ENCODE measurements at regions not wholly inside any gene's neighbourhood (a gene's known extent, or its start where the extent isn't known, plus 50 kb on each side); places are given as distances from the start of the nearest gene placed in this dataset.
"Not testable (repeated sequence)": the region's sequence is repeated elsewhere in the genome, so short reads cannot be mapped to it uniquely, and the experiment has no call there.

DNA sequence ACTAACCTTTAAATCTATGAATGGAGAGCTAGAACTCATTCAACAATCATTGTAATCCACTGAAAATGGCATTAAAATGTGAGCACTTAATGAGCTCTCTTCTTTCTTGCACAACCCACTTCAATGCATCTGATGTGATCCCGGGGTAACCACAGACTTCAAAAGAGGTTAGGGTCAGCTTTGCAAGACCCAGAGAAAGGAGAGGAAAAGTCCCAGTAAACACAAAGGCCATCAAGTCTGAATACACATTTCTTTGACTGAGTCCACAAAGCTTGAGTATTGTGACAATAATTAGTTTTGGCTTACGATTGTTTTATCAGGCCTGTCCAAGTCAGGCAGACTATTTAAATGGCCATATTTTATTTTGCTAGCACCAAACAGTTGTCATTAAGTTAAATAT is 148.8 kb upstream of the ZNF608 start:
- DNase-seq (ENCODE audit: low read depth in 2 of 2) = no peak

DNA sequence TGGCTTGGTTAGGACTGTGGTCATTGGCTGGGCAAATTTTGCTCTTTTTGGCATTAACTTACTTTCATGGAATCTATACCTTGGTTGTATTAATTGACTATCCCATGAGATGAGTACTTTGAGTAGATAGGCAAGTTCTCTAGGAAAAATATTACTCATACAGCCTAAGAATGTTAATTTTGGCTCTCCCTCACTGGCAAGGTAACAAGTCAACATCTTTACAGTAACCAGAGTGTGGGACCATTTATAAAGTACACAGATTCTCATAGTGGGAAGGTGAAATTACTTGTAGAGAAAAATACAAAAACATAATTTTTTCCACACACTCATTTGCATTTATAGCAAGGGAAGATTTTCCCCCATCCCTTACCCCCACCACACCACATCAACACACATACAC is 154.6 kb upstream of the ZNF608 start:
- DNase-seq (ENCODE audit: low read depth in 2 of 2) = no peak

DNA sequence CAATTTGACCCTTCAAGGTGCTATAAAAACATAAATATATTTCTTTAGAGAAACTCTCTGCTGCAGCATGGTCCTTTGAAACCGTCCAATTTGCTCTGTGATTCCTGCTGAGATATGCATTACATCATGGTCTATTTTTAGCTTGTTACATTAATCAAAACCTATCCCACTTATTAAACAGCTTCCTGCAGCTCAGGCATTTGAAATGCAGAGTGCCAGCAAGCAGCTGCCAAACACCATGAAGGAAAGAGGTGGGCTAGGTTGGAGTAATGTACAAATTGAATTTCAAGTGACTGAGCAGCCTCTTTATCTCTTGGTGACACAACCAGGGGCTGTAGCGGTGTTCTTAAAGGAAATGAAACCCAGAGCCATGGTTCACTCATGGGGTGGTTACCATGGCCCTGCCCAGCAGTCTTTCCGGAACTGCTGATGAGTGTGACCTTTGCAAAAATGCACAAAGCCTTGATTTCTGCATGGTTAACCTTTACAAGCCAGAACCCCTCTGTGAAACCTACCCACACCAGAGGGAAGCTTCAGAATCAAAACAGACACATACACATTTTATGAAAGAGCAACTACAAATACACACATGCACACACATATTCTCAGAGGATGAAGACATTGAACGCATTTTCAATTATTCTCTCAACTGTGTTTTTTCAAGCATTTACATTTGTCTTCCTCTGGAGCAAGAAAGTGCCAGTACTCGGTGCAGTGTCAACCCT is 155.8 kb upstream of the ZNF608 start:
- no peak for DNase-seq (ENCODE audit: low read depth in 2 of 2)

DNA sequence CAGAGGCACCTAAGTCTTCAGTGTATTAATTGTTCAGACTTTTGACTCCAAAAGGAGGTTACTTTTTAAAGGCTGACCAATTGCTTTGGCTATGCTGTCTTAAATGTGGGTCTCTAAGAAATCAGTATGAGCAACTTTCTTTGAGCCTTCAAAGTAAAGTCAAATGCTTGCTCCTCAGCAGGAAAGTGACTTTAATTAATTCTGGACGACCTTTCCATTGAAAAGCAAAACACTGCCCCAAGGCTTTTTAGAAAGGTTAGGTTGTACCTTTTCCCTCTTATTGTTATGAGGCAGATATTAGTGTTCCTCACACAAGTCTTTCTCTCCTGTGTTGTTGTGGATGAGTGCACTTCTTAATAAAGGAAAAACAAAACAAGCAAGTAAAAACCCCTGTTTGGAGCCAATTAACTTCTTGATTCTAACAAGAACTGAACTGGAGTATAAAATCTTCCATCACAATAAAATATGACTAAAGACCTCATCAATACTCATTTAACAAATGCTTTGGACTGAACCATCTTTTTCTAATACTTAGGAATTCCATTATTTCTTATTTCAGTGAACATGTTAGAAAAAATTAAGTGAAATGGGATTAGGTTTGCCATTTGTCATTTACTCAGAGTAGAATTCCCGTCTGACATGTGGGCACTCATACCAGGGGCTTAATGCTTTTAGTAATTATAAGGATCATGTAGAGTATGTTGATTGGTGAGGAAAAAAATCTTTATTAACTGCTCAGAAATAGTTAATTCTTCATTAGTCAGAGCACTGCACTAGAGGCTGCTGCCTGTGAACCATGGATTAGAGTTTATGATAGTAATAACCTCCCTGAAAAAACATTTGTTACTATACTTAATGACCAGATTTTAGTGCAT is 159.1 kb upstream of the ZNF608 start:
- DNase-seq (ENCODE audit: low read depth in 2 of 2) = no peak

DNA sequence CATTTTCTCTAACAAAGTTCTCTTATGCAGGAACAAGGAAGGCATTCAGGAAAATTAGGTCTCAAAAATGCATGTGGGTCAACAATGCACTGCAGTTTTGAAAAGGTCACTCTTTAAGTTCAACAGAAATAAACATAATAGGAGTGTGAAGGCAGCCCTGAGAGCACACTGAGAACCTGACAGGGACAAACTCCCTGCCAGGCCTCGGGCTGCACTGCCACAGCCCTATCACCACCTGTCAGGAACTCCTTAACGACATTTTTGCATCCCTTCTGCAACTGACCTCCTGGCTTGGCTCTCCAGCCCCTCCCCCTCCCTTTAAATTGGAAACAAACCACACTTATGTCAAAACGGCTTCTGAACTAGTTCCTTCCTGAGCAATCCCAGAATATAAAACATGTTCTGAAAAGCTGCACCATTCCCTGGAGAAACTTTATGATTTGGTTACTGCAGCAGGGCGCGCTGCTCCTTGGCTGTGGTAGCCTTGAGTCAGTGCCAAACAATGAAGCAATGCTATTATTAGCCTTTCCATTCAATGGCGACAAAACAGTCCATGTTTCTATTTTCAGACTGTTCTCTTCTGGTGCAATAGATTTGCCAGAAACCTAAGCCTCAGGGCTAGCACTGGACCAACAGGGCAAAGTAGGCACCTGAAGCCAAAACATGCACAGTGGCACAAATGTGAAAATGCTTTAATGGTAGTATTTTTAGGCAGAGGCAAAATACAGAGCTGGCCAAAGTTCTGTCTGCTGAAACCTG is 160.1 kb upstream of the ZNF608 start:
- DNase-seq (ENCODE audit: low read depth in 2 of 2) = no peak

DNA sequence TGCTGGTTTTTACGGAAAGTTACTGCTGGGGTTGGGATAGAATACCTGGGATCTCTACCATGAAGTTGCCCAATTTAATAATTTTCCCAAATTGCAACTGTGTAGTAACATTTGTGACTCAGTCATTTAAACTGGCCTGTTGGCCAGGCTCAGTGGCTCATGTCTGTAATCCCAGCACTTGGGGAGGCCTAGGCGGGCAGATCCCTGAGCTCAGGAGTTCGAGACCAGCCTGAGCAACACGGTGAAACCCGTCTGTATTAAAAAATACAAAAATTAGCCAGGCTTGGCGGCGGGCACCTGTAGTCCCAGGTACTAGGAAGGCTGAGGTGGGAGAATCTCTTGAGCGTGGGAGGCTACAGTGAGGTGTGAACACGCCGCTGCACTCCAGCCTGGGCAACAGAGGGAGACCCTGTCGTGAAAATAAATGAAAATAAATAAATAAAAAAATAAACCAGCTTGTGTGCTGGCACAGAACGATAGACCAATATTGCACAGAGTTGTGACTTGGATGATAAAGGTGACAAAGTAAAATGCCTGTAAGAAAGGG is 160.7 kb upstream of the ZNF608 start:
- DNase-seq (ENCODE audit: low read depth in 2 of 2) = no peak

DNA sequence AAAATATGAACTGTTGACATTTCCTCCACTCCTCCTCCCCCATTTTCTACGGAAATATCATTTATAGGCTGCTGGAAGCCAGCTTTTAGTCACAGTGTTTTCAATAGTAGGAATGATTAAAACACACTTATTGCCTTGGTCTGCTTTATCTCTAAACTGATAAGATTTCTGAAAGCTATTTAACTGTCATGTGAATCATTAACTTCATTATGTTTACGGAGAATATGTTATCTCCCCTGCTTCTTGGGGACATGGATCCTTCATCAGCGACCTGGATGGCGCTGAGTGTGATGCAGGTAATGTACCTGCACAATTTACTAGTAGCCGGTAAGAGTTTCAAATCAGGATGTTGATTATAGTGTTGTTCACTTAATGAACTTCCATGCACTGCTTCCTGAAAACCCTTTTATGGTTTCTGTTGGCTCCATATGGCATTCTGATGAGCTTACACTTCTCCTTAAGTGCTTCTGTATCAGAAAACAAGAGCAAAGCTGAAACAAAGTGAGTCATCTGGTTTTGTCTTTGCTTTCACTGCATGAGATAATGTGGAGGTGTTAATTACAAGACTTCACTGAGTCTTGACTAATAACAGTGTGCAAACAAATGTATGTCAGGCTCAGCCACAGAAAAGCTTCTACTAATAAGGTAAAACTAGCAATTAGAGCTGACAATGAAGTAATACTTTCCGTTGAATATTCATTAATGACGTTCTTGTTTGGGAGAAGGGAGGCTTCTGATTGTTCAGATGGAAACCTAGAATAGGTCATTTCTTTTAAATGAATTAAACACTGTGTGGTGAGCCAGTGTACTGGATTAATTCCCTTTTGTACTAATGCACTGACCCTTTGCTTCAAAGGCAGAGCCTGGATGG is 162.4 kb upstream of the ZNF608 start:
- no peak for DNase-seq (ENCODE audit: low read depth in 2 of 2)

DNA sequence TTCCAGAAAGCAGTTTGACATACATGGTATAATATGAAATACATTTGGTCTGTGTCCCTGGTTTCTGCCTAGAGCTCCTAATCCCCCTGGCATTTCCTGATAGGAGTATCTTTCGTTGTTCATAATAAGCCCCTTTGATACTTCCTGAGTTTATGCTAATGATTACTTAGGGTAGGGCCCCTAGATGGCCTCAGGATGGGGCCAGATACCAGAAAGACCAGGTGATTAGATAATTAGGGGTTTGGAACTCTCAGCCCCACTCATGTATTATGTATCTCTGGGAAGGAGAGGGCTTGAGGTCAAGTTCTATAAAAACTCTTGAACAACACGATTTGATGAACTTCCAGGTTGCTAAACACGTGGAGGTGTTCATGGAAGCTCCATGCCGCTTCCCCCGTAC is 163.3 kb upstream of the ZNF608 start:
- no peak for DNase-seq (ENCODE audit: low read depth in 2 of 2)

DNA sequence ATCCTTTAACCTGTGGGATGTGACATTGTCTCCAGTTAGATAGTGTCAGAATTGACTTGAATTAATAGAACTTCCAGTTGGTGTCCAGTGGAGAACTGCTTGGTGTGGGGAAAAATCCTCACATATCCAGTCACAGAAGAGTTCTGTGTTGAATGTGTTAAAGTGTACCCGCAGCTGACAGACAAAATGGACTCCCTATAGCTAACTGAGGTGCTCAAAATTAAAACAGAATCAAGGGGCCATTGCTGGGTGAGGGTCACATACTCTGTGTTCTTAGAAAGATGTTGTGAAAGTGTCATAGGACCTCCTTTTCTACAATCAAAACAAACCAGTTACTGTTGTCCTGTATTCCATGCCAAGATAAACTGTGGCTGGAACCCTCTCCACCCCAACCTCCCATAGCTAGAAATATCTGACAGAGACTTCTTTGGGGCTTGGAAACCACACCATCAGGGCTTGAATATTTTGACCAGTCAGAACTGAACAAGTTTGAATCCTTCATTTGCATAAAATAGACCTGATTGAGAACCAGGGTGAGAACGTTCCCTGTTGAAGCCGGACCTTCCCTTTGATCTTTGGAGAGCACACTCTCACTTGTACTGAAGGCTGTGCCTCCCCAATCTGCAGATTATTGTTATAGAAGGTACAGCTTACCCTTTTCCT is 164.0 kb upstream of the ZNF608 start:
- DNase-seq (ENCODE audit: low read depth in 2 of 2) = no peak

DNA sequence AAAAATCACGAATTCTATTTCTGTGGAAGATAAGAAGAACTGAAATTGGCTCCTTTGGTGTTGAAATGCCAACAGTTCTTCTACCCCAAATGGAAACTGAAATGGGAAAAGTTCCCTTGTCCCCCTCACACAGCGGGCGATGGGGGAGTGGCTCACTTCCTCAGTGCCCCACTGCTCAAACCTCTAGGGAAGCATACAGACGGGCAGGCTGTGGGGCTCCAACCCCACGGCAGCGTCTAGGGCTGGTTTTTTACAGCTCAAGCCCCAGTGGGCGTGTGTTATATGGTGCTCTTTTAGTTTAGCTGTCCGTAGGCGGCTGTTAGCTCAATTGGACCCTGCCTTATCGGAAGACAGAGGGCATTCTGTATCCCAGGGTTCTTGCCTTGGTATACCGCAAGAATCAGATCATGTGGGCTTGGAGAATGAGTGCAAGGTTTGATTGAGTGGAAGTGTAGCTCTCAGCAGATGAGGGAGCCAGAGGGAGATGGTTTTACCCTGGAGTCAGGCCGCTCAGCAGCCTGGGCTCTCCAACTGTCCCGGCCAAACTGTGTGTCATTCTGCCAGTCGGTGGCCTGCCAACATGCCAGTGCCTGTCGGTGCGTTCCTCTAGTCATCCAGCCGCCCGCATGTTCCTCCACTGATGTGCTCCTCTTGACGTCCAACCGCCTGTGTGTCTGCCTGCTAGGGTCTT is 166.3 kb upstream of the ZNF608 start:
- DNase-seq (ENCODE audit: low read depth in 2 of 2) = no peak

DNA sequence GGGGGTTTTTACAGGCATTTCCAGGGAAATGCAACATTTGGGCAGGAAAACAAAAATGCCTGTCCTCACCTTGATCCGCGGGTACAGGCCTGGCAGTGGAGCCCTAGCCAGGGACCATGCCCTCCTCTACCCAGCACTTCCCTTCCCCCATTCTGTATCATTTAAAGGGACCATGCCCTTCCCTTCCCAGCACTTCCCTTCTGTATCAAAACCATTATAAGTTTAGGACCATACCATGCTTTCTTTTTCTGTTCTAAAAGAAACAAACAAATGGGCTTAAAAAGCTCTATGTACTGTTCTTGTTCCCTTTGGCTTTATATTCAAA is 166.9 kb upstream of the ZNF608 start:
- DNase-seq (ENCODE audit: low read depth in 2 of 2) = no peak

DNA sequence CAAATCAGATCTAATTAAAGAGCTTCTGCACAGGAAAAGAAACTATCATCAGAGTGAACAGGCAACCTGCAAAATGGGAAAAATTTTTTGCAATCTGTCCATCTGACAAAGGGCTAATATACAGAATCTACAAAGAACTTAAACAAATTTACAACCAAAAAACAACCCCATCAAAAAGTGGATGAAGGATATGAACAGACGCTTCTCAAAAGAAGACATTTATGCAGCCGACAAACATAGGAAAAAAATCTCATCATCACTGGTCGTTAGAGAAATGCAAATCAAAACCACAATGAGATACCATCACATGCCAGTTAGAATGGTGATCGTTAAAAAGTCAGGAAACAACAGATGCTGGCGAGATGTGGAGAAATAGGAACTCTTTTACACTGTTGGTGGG is 169.9 kb upstream of the ZNF608 start:
- not testable (repeated sequence) for DNase-seq (ENCODE audit: low read depth in 2 of 2)

DNA sequence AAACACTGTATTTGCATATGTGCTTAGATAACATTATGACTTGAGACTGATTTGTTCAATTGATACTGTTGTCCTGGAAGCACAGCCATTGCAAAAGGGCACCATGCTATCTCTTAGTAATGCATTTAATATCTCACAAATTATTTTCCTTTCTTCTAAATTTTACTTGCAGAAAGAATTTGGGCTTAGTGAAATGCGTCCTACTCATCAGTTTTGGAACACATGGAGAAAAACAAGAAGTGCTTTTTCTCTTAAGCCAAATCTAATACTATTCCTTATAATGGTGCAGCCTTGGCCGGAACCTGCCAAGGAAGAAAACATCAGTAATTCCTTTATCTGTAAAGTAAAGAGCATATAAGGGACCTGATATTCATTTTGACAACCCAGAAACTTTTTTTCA is 172.2 kb upstream of the ZNF608 start:
- no peak for DNase-seq (ENCODE audit: low read depth in 2 of 2)

DNA sequence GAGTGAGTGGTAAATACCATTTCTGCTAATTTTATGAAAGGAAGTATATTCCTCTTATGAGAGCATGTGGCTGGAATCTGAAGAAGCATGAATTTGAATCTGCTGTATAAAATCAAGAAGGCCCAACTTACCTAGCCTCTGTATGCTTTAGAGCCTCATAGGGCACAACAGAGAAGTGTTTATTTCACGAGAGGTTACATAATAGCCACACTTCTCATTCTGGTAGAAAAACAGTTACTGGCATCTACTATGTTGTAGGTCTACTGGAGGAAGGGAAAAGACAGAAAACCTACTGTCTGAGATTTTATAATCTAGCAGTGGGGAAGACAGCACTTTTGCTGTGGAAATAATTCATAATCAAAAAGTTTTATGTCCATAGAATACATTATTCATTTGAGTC is 172.6 kb upstream of the ZNF608 start:
- no peak for DNase-seq (ENCODE audit: low read depth in 2 of 2)

DNA sequence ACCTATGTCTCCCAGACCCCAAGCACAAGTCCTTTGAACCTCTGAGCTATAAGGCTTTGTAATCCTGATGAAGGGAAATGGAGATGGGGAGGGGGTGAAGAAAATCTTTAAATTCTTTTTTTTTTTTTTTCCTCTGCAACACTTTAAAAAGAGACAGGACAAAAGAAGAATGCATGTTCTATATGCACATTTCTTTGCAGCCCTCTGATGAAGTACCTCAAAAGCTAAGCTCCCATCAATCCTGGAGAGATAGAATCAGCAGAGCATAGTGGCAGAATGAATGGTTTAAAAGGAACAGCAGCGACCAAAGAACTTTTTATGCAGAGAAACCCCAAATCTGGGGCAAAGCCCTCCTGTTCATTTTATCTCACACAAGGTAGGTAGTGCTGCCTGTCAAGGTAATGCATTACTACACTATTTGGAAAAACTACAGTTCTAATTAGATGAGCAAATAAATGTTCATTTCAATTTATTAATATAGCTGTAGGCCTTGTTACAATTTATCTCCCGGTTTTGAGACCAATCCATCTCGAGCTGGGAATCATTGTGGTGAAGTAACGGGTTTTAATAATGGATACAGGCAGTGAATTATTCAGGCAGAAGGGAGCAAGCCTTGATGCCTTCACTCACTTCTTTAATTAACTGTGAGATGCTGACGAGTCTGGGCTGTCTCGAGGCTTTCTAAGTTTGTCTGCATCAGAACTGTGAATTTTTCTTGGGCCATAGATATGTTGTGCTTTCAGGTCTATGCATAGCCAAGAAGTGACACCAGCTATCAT is 173.5 kb upstream of the ZNF608 start:
- no peak for DNase-seq (ENCODE audit: low read depth in 2 of 2)

DNA sequence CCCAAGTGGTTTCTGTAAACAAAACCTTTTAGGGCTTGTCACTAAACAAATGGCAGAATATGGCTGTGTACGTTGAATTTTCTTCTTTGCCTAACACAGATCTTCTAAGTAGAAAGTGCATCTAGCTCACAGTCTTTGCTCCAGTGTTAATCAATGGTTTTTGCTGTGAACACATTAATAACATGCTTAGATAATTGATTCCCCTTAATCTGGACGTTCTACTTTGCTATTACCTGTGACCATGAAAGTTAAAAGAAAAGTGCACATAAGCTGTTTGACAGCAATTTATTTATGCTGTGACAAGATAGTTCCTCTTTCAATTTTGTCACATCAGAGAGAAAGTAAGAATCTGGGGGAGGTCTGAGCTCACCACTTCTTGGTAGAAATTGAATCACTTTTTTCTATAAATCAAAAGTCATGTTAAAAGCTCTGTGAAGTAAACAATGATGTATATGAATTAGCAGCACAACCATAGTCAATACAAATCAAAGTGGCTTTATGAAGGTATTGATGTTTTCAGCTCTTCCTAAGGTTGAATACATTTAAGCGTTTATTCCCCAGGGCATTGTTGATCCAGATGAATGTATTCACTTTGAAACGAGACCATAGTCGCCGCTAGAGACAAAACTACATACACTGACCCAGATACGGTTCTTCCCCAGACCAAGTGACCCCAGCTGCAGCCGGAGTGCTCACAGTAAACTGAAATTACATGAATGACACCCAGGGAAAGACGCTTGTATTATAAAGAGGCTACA is 174.6 kb upstream of the ZNF608 start:
- DNase-seq (ENCODE audit: low read depth in 2 of 2) = no peak

DNA sequence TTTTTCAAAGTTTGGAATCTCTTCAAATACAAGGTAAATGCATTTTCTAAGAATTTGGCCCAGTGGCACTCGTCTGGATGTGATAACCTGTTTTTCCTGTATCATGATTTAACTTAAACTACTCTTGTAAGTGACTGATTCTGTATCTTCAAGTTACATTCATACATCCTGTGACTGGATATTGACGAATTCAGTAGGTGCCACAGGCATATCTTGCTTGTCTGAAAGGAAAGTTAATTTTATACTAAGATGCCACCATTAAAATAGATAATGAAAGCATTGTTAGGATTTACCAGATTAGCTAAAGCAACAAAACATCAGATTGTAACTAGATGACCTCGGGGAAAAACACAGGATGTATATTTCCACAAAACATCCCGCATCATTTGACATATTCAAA is 175.3 kb upstream of the ZNF608 start:
- DNase-seq (ENCODE audit: low read depth in 2 of 2) = no peak

DNA sequence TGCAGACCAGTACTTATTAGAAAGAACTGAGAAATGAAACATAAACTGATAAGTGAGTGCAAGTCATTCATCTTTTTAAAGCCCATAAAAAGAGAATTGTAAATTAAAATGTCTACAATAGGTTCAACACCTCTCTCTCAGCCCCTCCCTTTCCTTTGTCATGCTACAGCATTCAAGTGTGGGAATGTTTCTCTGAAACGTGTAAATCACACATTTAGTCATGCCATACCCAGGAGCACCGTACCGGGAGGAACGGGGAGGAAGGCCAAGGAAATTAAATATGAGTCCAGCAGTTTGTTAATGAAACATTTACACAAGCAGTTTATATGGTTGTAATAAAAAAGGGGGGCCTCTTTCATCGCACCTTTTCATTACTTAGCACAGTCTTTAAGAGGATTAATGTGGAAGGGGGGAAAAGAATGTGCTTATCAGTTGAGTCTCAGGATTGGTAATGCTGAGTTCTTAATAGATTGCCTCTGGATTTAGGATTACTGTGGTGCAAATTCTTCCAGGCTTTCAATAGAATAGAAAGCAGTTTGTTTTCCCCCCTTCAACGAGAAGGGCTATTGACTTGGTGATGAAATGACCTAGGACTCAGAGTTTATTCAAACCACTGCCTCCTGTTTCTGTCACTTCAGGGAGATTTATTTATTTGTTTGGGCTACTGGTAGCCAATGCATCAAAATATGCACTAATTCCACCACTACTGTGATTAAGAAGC is 176.0 kb upstream of the ZNF608 start:
- no peak for DNase-seq (ENCODE audit: low read depth in 2 of 2)

Data from stimulated activated CD8-positive, alpha-beta memory T cell treated with anti-CD3 and anti-CD28 coated beads, Interleukin-2, amount 100 ng/mL, for 1 hour (primary cell).